GM12865 (cell line): ENCODE measurements at regions not wholly inside any gene's neighbourhood (a gene's known extent, or its start where the extent isn't known, plus 50 kb on each side); places are given as distances from the start of the nearest gene placed in this dataset.

Source experiments
- DNase-seq: peaks from one replicate; pipeline ENCODE4 v3.0.0; 2010; ENCODE audit warnings: low read depth
- H3K4me3 ChIP-seq: 2 replicates; pipeline ENCODE4 v1.5.1; 2011; ENCODE audit warnings: mild to moderate bottlenecking, low read depth, low read length, control low read depth
- CTCF ChIP-seq: IDR thresholded peaks from 2 replicates; pipeline ENCODE4 v1.5.1; 2011; ENCODE audit warnings: low read length, control low read depth, low read depth, inconsistent platforms; ENCODE audit not compliant: insufficient read depth; ENCODE audit errors: missing control alignments

GRCh38 chr11:69572233-69572860 is 68.6 kb upstream of the CCND1 start:
- TF ChIP-seq CTCF: no peak
- no peak overlapping the region for H3K4me3 ChIP-seq
- DNase-seq: no peak

DNA sequence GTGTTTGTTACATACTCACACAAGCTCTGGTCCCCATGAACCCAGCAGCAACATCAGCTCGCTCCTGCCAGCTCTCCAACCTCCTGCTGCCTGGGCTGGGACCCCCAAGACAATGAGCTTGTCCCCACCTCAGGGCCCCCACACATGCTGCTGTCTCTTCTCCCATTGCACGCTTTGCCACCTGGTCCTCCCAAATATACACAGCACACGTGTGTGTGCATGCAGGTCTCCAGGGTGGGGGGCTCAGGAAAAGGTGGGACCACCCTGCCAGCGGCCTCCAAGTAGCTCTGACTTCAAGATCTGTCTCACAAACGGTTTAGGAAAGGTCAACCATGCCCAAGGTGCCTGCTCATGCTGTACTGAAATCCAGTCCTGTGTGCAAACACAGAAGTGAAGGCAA is 68.1 kb upstream of the CCND1 start:
- TF ChIP-seq CTCF: no peak
- DNase-seq: no peak
- no peak overlapping the region for H3K4me3 ChIP-seq

DNA sequence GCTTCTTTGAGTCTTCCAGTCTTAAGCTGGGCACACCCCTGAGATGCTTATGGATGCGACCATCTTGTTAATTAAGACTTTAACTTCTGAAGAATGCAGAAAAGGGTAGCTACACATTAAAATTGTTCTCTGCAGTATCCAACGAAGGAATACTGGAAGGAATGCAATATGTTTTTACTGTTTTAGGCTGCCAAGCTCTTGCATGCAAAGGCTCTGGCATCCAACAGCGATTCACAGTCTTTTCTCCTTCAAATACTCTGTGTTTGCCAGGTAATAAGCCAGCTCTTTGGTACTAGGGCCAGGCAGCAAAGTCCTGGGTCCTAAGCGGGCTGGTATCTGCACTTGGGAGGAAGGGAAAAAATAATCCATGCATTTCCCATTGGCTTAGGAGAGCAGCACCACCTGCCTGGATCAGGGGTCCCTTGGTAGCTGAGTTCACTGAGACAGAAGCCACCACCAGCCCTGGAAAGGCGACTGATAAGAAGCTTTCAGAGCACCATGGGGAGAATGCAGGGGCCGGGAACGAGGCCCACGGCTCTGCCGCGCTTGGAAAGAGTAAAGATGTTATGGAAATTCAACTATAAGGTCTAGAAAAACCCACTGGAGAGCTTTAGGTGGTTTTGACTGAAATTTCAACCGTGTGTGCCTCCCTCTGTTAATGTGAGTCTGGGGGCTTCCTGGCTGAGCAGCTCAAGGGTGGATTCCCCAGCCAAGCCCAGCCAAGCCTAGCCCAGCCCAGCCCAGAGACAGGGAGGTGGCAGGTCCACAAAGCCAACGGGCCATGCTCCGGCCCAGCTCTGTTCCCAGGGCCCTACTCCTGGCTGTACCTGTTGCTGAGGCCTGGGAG is 67.0 kb upstream of the CCND1 start:
- no peak for DNase-seq
- TF ChIP-seq CTCF: no peak
- no peak overlapping the region for H3K4me3 ChIP-seq

DNA sequence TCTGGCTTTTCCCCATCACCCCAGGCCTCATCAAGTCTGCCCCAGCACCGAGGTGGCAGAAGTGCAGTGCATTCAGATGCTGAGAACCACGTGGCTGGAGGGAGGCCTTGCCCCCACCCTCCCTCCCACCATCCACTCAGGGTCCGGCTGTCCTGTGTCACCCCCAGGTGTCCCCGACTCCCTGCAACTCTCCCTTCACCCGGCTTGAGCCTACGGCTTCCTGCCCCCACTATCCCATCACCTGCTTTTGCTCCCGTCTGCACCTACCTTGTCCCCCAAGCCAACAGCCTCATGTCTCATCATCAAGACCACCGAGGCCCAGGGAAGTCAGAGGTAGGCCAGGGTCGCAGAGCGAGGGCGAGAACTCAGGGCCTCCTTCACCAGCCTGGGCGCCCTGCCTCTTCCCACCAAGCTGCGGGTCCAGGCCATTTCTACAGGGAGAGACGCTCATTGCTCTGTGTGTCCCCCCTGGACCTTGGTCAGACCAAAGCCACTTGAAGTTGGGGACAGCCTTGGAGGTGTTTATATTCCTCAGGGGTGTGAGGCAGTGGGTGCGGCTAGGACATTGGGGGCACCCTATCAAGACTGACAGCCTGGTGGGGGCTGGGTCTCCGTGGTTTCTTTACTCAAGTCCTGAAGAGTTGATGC is 66.2 kb upstream of the CCND1 start:
- no peak overlapping the region for H3K4me3 ChIP-seq
- TF ChIP-seq CTCF: no peak
- DNase-seq: no peak

DNA sequence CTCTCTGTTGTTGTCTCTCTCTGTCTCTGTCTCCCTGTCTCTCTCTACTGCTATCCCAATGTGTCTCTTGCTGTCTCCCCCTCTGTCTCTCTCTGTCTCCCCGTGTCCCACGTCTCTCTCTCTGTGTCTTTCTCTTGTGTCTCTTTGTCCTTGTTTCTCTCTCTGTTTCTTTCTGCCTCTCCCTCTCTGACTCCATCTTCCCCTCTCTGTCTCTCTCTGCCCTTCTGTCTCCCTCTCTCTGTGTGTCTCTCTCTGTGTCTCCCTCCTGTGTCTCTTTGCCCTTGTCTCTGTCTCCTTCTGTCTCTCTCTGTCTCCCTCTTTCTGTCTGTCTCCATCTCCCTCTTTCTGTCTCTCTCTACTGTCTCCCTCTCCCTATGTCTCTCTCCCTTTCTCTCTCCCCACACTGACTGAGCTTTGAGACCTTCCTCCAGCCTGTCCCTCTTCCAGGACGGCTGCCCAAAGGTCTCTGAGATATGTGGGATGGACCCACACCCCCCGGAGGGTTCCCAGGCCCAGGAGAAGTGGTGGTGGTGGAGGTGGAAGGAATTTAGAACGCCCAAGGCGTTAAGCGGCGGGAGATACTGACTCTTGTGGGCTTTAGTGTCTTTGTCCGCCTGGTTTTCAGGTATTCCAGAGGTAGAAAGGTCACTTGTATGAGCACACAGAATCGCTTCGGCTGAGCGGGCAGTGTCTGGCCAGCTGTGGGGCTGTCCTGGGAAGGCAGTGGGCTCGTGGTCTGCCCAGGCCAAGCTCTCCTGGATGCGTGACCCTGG is 65.5 kb upstream of the CCND1 start:
- no peak for DNase-seq
- no peak for TF ChIP-seq CTCF
- H3K4me3 ChIP-seq: no peak overlapping the region

GRCh38 chr11:69576069-69576782 is 64.7 kb upstream of the CCND1 start:
- no peak for TF ChIP-seq CTCF
- H3K4me3 ChIP-seq: no peak overlapping the region
- DNase-seq: no peak
